ENCODE measurements at regions not wholly inside any gene's neighbourhood (a gene's known extent, or its start where the extent isn't known, plus 50 kb on each side); places are given as distances from the start of the nearest gene placed in this dataset.

DNA sequence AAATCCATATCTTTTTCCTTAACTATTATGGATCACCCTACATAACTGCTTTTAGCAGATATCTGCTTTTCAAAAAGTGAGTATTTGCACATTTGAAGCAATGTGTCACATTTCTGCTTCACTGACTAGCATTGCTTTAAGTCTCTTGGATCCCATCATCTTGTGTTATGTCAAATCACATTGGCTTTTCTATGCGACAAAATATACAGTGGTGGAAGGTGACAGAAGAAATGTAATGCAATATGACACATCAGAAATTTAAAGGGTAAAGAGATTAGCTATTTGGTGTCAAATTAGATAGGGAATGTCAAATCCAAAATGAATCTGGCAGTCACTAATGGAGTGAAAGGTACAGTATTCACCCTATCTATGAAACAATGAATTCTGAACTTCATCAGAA is 1282.1 kb upstream of the PCDH20 start:
- TF ChIP-seq YY1 (IDR thresholded peaks at IDR 0.05; ENCODE audit: low read depth): no peak
- no peak for TF ChIP-seq CEBPB (IDR thresholded peaks at IDR 0.05)
- TF ChIP-seq EP300 (IDR thresholded peaks at IDR 0.05; ENCODE audit: borderline replicate concordance): no peak
- TF ChIP-seq ZBTB7A (IDR thresholded peaks at IDR 0.05; ENCODE audit: low read depth): no peak
